ENCODE measurements at regions not wholly inside any gene's neighbourhood (a gene's known extent, or its start where the extent isn't known, plus 50 kb on each side); places are given as distances from the start of the nearest gene placed in this dataset.
"Not testable (repeated sequence)": the region's sequence is repeated elsewhere in the genome, so short reads cannot be mapped to it uniquely, and the experiment has no call there.

GRCh38 chr2:44086629-44087028 is 82.0 kb upstream of the PPM1B start:
- peak; percentile 26 for DNase-seq (ENCODE audit: low spot score)

- peak; percentile 91 for DNase-seq (ENCODE audit: low spot score)
Measured at GRCh38 chr2:44087036-44087713, 81.5 kb upstream of the PPM1B start.

GRCh38 chr2:44087714-44088092 is 81.0 kb upstream of the PPM1B start:
- no peak for DNase-seq (ENCODE audit: low spot score)

GRCh38 chr2:44092519-44092918 is 76.2 kb upstream of the PPM1B start:
- not testable (repeated sequence) for DNase-seq (ENCODE audit: low spot score)

- peak; percentile 28 for DNase-seq (ENCODE audit: low spot score)
Measured at GRCh38 chr2:44093970-44094369, 74.7 kb upstream of the PPM1B start.

- DNase-seq (ENCODE audit: low spot score): no peak
Measured at GRCh38 chr2:44097322-44097907, 71.3 kb upstream of the PPM1B start.

- no peak for DNase-seq (ENCODE audit: low spot score)
Measured at GRCh38 chr2:44098050-44098449, 70.6 kb upstream of the PPM1B start.

GRCh38 chr2:44098891-44099290 is 69.8 kb upstream of the PPM1B start:
- no peak for DNase-seq (ENCODE audit: low spot score)

- no peak for DNase-seq (ENCODE audit: low spot score)
Measured at GRCh38 chr2:44100351-44100750, 68.3 kb upstream of the PPM1B start.

- no peak for DNase-seq (ENCODE audit: low spot score)
Measured at GRCh38 chr2:44101246-44101645, 67.4 kb upstream of the PPM1B start.

- DNase-seq (ENCODE audit: low spot score): no peak
Measured at GRCh38 chr2:44102790-44103562, 65.7 kb upstream of the PPM1B start.

GRCh38 chr2:44103639-44104038 is 65.0 kb upstream of the PPM1B start:
- no peak for DNase-seq (ENCODE audit: low spot score)

GRCh38 chr2:44104855-44105271 is 63.8 kb upstream of the PPM1B start:
- no peak for DNase-seq (ENCODE audit: low spot score)

GRCh38 chr2:44106509-44106908 is 62.2 kb upstream of the PPM1B start:
- DNase-seq (ENCODE audit: low spot score): not testable (repeated sequence)

GRCh38 chr2:44107086-44107740 is 61.5 kb upstream of the PPM1B start:
- DNase-seq (ENCODE audit: low spot score): no peak

- no peak for DNase-seq (ENCODE audit: low spot score)
Measured at GRCh38 chr2:44107974-44108373, 60.7 kb upstream of the PPM1B start.

- DNase-seq (ENCODE audit: low spot score): no peak
Measured at GRCh38 chr2:44109166-44109565, 59.5 kb upstream of the PPM1B start.

GRCh38 chr2:44110444-44110843 is 58.2 kb upstream of the PPM1B start:
- DNase-seq (ENCODE audit: low spot score): no peak

- no peak for DNase-seq (ENCODE audit: low spot score)
Measured at GRCh38 chr2:44112096-44112495, 56.6 kb upstream of the PPM1B start.

- DNase-seq (ENCODE audit: low spot score): no peak
Measured at GRCh38 chr2:44116319-44116718, 52.4 kb upstream of the PPM1B start.

GRCh38 chr2:44118257-44118656 is 50.4 kb upstream of the PPM1B start:
- DNase-seq (ENCODE audit: low spot score): no peak
